NCI-H748 (cell line): ENCODE measurements at regions not wholly inside any gene's neighbourhood (a gene's known extent, or its start where the extent isn't known, plus 50 kb on each side); places are given as distances from the start of the nearest gene placed in this dataset.

Source experiments
- DNase-seq: peaks from one replicate; lab custom pipeline; 2025; ENCODE audit not compliant: unreplicated experiment; lab: John Stamatoyannopoulos, UW

DNA sequence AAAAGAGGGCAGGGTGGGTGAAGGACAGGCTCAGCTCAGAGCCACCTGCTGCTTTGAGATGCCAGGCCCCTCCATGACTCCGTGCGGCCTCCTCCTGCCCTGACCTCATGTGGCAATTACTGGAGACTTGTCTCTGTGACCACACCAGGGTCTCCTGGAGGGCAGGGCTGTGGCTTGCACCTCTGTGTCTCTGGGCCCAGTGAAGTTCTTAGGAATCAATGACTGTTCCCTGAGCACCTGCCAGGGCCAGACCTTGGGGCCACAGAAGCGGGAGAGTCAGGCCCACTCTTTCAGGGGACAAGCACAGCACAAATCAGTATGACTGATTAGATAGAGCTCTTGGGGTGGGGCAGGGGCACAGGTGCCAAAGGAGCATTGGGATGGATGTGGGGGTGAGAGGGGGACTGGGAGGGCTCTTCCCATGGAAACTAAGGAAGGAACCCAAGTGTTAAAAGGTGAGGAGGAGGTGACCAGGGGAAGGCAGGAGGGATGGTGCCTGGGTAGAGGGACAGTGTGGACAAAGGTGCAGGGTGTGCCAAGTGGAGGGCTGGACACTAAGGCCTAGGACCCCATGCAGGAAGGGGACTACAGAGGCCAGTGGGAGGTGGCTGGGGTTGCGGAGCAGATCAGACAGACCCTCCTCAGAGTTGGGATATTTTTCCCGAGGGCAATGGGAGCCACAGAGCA, 77.3 kb upstream of the SHISAL1 start:
- no peak for DNase-seq

DNA sequence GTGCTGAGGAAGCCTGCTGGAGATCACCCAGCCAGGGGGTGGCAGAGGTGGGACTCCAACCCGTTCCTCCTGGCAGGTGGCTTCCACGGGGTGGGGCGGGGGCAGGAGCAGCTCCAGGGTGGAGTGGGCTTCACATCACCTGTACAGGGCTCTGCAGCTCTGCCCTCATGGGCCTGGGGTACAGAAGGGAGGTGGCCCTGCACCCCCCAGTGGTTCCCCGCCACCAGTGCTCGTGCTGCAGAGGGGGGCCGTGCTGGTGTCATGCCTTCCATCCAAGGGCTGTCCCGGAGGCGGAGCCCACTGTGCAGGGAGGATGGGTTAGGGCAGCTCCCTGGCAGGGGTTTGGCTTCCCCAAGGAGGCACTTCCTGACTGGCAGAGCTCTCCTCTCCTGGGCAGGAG, 76.4 kb upstream of the SHISAL1 start:
- no peak for DNase-seq

DNA sequence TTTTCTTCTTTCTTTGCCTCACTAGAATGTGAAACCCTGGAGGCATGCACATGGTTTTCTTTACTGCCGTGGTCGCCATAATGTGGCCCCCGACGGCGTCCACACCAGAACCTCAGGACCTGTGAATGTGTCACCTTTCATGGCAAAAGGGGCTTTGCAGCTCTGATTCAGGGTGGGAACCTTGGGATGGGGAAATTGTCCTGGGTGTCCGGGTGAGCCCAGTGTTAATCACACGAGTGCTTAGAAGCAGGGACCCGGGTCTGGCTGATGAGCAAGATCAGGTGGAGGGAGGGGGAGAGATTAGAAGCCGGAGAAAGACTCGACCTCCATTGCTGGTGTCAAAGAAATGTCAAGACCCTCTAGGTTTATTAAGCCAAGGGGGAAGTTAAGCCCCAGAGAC, 74.7 kb upstream of the SHISAL1 start:
- no peak for DNase-seq

DNA sequence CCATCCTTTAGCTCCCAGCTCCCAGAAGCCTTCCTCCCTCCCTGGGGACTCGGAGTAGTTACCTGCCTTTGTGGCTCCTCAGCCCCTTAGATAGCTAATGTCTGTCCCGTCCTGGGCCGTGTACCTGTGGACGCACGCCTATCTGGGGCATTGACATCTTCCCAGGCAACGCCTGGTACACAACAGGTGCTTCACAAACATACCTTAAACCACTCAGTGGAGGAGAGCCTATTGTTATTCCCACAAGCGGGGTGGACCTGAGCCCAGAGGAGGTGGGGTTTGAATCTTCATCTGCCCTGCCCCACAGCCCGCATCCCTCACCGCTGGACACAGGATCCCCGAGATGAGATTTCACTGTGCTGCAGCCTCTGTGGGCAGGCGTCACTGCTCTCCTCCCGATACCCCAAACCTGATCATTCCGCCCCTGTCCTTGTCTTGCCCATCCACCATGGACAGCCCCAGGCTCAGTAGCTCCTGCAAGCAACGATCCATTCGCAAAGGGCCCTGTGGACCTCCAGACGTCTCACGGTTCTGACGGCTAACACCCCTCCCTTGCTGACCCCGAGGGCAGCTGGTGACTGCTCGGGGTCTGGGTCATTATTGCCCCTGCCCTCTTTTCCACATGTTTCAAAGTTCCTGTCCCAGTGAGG, 73.8 kb upstream of the SHISAL1 start:
- DNase-seq: no peak

DNA sequence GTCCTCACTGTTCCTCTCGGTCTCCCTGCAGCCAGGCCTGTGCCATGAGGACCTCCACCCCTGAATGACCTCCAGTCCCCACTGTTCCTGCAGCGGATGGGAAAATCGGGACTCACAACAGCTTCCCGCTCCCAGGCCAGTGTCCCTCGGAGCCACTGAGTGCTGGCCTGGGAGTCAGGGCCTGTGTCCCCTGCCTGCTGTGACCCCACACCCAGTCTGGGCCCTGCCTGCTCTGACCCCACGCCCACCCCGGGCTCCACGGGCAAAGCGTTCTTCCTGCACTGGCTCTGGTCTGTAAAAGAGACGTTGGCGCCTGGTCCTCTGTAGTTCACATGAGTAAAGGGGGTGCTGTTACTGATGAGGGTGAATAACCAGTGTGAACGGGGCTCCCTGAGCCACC, 73.0 kb upstream of the SHISAL1 start:
- DNase-seq: no peak

DNA sequence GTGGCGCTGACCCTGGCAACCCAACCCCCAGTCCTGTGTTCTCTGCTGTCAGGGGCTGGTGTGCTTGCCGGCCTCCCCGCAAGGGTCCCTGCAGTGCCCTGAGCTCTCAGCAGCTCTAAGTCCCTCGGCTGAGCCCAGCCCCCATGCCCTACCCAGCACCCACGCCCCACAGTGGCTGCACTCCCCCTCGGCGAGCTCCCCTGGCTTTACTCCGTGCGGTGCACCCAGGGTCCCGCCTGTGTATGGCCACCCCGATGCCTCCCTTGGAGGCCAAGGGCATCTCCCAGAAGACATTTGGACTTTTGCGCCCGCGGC, 72.5 kb upstream of the SHISAL1 start:
- DNase-seq: no peak

DNA sequence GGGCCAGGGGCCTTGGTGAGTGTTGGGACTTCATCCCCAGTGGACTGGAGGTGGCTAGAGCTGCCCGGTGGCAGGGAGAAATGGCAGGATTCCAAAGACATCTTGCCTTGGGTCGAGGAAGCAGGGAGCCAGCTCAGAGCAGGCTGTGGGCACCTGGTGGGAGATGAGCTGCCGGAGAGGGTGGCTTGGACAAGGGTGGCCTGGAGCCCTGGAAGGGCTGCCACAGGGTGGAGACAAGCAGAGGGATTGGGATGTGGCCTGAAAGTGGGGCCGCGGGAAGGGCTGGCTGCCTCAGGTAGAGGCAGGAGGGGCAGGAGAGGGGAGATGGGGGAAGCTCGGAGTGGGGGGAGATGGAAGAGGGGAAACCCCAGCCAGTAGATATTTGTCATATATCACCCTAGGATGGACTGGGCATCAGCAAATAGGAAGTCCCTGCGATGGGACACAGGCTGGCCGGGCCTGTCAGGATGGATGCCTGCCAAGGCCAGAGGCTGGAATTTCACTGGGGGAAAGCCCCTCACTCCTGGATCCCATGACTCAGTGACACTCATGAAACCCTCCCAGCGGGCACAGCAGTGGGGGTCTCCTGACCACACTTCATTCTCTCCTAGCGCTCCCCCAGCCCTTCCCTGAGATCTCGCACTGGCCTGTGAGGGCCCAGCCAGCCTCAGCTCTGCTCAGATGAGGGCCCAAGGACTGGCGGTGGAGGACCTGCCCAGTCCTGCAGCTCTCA, 72.0 kb upstream of the SHISAL1 start:
- no peak for DNase-seq

DNA sequence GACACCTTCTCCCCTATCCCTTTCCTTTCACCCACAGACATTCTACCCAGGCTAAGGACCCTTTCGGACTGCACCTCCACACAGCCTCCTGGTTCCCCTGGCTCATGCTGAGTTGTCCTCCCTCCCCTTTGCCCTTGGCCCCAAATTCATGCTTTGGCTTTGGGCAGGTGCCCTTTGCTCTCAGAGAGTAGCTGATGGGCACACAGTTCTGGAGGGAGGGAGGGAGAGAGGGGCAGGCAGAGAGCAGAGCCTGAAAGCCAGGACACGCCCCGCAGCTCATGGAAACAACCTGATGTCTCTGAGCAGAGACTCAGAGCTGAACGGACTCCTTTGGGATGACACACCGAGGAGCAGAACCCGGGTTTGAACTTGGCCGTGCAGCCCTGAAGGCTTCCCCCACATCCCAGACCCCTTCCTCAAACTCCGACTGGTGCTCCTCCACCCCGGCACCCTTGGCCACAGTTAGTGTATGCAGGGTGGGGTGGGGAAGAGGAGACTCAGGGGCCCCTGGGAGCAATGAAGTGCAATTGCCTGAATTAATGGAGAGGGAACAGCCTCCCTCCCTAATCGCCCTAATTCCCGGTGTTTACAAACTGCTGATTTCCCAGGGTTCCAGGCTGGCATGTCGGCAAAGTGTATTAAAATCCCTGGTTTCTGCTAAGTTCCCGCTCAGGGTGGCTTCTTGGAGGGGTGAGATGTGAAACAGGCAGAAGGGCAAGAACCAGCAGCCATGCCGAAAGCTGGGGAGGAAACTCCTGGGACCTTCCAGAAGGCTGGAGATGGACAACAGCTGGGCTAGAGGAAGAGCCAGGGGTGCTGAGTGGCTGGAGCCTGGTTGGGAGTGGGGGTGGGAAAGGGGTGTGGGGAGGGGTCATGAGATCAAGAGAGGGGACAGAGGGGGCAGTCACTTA, 71.2 kb upstream of the SHISAL1 start:
- DNase-seq: no peak

DNA sequence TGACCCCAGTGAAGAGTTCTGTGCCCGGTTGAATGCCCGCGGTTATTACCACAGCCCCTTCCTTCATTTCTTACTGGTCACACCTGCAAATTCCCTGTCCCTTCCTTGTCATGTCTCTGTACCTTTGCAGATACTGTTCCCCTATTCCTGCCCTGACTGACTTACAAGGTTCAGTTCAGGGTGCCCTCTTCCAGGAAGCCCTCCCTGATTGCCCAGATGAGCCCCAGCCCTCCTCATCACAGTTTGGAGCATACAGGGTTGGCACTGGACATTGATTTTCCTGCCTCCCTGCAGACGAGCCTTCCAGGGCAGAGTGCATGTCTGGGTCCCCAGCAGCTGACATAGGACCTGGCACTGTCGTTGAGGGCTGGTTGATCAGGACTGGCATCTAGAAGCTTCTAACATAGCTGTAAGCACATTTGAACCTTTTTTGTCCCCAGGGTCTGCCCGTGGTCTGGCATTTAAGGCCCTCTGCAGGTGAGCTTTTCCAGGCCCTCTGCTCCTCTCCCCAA, 70.4 kb upstream of the SHISAL1 start:
- DNase-seq: no peak

DNA sequence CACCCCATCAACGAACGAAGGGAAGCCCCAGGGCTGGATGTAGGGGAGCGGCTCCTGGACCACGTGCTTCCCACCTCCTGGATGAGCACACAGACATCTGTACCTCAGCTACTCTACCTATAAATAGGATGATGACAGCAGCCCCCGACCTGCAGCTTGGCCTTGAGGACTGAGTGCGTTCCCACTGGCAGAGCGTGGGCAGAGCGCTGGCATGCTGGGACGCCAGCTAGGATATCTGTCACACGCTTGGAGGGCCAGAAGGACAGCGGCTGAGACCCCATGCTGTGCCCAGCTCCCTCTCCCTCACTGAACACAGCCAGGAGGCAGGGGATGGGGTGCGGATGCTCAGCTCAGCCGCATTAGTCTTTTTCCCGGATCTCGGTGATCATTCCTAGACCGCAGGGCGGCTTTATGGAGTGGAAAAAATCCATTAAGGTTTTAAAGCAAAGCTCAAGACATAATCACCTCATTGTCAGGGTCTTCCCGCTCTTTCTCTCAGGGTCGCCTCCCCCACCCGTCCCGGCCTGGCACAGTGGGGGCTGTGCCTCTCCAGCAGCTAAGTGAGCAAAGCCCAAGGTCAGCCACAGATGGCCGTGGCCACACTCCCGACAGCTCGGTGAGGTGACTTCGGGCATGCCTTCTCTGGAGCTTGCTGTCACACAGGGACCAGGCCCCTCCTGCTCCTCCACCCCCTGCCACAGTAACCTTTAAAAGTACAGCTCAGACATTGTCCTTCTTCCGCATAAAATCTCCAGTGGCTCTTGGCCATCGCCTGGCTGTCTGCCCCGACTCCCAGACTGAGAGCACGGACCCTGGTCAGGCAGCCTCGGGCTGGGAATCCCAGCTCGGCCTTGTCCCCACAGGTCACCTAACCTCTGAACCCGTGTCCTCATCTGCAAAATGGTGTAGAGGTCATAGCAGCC, 69.6 kb upstream of the SHISAL1 start:
- DNase-seq: no peak

DNA sequence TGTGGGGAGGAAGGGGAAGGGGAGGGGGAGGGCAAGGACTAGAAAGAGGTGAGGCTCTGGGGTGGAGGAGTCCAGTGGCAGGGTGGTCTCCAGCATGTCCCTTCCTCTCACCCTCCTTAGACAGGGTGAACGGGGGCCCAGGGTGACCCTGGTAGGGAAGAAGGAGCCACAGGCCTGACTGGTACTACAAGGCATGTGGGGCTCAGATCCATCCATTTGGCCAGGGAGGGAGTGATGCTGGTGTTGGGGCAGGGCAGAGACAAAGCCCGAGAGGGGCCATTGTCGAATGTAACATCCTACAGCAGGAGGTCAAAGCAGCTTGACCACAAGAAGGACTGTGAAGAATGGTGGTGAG, 69.0 kb upstream of the SHISAL1 start:
- no peak for DNase-seq

DNA sequence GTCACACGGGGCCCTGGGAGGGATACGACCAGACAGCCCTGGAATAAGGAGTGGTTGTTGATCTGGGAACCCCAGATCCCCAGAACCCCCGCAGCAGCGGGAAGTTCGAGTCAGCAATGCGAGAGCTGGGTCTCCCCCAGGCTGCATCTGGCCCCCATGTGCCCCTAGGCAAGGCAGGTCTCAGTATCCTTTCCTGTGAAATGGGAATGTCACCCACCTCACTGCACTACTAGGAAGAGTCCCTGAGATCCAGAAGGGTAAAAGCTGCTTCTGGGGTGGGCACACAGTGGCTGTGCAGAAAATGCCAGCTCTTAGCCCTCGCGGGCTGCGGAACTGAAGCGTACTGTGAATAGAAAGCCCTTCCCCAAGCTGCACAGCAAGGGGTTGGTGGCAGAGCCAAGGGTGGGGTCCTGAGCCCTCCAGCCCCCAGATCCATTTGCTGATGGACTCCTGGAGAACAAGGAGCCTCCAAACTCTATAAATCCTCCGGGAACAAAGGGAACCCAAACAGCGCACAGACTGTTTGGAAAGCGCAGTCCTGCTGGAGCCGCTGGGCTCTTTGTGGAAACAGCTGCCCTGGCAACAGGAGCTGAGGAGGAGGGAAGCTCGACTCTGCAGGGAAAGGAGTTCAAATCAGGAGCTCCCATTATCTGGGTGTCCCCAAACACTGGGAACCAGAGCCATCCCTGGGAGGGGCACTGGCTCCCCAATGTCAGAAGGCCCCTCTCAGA, 68.2 kb upstream of the SHISAL1 start:
- DNase-seq: peak; percentile 79

DNA sequence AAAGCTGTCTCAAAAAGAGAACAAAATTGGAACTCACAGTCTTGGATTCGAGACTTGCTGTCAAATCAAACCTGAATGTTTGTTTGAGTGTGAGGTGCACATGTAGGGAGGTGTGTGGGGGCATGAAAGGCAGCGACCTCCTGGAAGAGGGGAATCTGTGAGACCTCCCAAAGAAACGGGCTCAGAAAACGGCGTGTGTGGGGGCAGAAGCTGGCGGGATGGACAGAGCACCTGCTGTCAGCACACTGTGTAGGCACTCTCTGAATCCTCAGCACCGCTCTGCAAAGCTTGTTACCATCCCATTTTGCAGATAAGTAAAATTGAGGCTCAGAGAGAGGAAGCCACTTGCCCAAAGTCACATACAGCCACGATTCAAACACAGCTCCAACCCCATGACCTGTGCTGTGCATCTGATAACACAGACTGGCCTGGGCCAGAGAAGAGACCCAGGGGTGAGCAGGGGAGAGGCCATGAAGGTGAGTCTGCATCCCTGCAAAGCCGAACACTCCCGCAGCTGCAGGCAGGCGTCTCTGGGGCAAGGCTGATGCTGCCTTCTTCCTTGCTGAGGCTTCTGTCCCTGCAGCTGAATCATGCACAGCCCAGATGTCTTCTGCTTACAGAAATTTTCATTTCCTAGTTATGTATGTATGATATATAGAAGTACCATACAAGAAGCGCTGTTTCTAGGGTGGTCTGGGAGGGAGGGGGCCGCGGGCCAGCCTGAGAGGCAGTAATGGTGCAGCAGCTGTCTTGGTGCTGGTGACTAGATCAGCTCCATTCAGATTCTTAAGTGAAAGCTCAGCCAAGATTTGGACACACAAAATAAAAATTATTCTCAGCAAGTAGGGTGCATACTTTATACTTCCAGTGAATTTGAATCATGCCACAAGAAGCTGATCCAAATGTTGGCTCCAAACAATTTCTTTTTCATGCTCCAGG, 67.3 kb upstream of the SHISAL1 start:
- DNase-seq: no peak

DNA sequence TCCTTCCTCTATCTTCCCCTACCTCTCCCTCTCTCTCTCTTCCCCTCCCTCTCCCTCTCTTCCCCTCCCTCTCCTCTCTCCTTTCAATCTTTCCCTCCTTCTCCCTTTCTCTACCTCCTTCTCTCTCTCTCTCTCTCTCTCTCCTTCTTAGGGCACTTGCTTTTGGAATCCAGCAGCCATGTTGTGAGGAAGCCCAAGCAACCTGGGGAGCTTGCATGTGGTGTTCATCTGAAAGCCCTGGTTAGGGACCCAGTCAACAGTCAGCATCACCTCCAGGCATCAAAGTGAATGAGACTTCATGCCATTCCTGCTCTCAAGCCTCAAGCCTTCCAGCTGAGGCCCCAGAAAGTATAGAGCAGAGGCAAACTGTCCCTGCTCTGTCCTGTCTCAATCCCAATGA, 65.6 kb upstream of the SHISAL1 start:
- DNase-seq: no peak

DNA sequence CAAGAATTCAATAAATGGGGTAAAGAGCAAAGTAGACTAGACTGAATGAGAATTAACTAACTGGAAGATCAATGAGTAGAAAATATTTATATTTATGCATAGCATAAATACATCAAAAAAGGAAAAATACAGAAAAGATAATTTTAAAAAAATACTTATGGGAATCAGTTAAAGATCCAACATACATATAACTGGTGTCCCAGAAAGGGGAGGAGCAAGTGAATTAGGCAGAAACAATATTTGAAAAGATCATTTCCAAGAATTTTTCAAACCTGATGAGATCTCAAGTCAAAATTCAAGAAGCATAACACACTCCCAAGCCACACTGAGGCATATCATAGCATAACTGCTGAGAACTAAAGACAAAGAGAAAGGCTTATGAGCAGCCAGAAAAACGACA, 62.7 kb upstream of the SHISAL1 start:
- no peak for DNase-seq

DNA sequence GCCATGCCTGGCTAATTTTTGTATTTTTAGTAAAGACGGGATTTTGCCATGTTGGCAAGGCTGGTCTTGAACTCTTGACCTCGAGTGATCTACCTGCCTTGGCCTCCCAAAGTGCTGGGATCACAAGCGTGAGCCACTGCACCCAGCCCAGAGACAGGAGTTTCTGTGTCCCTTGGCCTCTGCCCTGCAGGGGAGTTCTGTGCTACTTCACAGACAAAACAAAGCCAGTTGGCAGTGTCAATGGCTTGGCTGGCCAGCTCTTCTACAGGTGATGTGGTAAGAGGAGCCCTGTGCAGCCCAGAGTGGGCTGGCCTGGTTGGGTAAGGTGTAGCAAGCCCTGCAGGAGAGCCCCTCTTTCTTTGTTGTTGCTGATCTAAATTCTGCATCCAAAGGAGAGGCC, 60.5 kb upstream of the SHISAL1 start:
- no peak for DNase-seq

DNA sequence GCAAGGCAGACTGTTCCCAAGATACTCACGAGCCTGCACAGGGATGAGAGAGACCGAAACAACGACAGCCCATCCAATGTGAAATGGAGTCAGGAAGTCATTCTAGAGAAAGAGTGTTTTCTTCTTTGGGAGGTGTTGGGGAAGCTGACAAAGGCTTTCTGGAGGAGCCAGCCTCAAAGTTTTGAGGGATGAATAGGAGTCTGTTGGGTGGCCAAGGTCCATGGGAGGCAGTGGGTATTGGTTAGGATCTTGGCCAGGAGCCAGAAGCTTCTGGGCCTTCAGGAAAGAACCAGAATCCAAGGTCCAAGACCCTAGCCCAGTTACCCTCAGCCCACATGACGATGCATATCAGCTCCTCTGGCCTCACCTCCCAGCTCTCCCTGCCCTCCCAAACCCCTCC, 59.9 kb upstream of the SHISAL1 start:
- no peak for DNase-seq

DNA sequence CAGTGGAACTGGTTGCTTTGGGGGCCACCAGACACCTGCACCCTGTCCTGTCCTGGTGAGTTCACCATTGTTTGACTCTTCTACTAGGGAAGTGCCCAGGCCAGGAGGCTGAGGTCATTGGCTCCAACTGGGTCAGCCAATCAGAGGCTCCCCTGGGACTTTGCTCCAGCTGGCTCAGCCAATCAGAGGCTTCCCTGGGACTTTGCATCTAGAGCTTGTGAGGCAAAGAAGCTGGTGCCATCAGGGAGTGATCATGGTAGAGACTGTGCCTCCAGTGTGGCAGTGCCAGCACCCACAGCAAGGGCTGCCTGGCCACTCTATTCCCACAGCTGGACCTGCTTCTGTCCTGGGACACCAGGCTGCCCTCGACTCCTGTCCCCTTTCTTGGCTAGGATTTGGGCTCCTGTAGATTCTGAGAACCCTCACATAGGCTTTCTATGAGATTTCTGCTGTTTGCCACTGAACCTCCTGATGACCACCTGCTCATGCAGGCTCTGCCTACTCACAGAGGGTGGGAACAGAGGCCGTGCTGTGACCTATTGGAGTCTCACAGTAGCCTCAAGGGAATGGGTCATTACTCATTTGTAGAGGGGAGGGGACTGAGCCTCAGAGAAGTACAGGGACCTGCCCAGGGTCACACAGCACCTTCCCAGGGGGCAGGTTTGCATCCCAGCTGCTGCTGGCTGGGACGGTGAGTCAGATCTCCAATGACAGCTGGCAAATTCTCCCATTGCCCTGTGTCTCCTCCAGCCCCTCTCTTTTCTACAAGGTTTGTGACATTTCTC, 59.2 kb upstream of the SHISAL1 start:
- no peak for DNase-seq
